Skeletal muscle tissue (tissue), 3 donors: ENCODE measurements at regions not wholly inside any gene's neighbourhood (a gene's known extent, or its start where the extent isn't known, plus 50 kb on each side); places are given as distances from the start of the nearest gene placed in this dataset.

Experiments used
- H3K27ac ChIP-seq: one replicate; pipeline ENCODE4 v1.7.0; 2013; ENCODE audit warnings: mild to moderate bottlenecking, low read depth, low read length, inconsistent platforms
- H3K27me3 ChIP-seq, 3 donors: one replicate each; pipeline ENCODE4 v1.7.0; 2013; ENCODE audit warnings: low read length in 3 of 3; ENCODE audit not compliant: control insufficient read depth in 3 of 3, insufficient read depth in 3 of 3
- H3K36me3 ChIP-seq, 3 donors: one replicate each; pipeline ENCODE4 v1.7.0; 2013; ENCODE audit warnings: low read length in 3 of 3; ENCODE audit not compliant: control insufficient read depth in 3 of 3, insufficient read depth in 3 of 3
- H3K4me1 ChIP-seq, 3 donors: one replicate each; pipeline ENCODE4 v1.7.0; 2013; ENCODE audit warnings: low read length in 3 of 3, mild to moderate bottlenecking in 3 of 3; ENCODE audit not compliant: control insufficient read depth in 3 of 3, insufficient read depth in 3 of 3
- H3K4me3 ChIP-seq, 3 donors: one replicate each; pipeline ENCODE4 v1.7.0; 2013; ENCODE audit warnings: low read length in 3 of 3
- H3K9ac ChIP-seq, 3 donors: one replicate each; pipeline ENCODE4 v1.7.0; 2013; ENCODE audit warnings: low read length in 3 of 3, mild to moderate bottlenecking in 3 of 3, moderate library complexity in 2 of 3, low read depth in 1 of 3
- H3K9me3 ChIP-seq, 3 donors: one replicate each; pipeline ENCODE4 v1.7.0; 2013; ENCODE audit warnings: low read length in 3 of 3; ENCODE audit not compliant: control insufficient read depth in 3 of 3
- donor health status: Osteomylitis.

GRCh38 chr18:45503990-45504389 lies 111.3 kb upstream of the SLC14A2 start:
- Histone ChIP-seq H3K9me3 (no peaks in the 10 kb centered on the region), H3K4me3 (no peak overlapping the region), H3K4me1 (peaks cover 2 to 6% (median 5%) of the 10 kb centered on the region in 3 donors), H3K27ac (peak overlapping the region; percentile 13), H3K9ac (no peak overlapping the region), H3K27me3 (peaks cover 0 to 3% (median 2%) of the 10 kb centered on the region in 3 donors), H3K36me3 (no peaks in the 10 kb centered on the region)

GRCh38 chr18:45505497-45506206 lies 109.6 kb upstream of the SLC14A2 start:
- H3K27ac ChIP-seq, result no peak overlapping the region
- peaks cover 0 to 3% (median 2%) of the 10 kb centered on the region in 3 donors for H3K27me3 ChIP-seq
- H3K9me3 ChIP-seq, result no peaks in the 10 kb centered on the region
- no peak overlapping the region for H3K9ac ChIP-seq
- H3K36me3 ChIP-seq, result no peaks in the 10 kb centered on the region
- H3K4me1 ChIP-seq, result peaks cover 5 to 6% (median 5%) of the 10 kb centered on the region in 3 donors
- no peak overlapping the region for H3K4me3 ChIP-seq

GRCh38 chr18:45506951-45507350 lies 108.3 kb upstream of the SLC14A2 start:
- no peaks in the 10 kb centered on the region for H3K36me3 ChIP-seq
- H3K9ac ChIP-seq, result no peak overlapping the region

GRCh38 chr18:45509535-45509934 lies 105.7 kb upstream of the SLC14A2 start:
- H3K27ac ChIP-seq, result no peak overlapping the region
- H3K27me3 ChIP-seq, result peaks cover 0 to 3% (median 2%) of the 10 kb centered on the region in 3 donors
- no peak overlapping the region for H3K4me3 ChIP-seq
- H3K36me3 ChIP-seq, result no peaks in the 10 kb centered on the region
- H3K4me1 ChIP-seq, result peaks cover 0 to 6% (median 4%) of the 10 kb centered on the region in 3 donors
- no peaks in the 10 kb centered on the region for H3K9me3 ChIP-seq
- H3K9ac ChIP-seq, result no peak overlapping the region

More at GRCh38 chr18:45506951-45507350, 108.3 kb upstream of the SLC14A2 start:
- peaks cover 5 to 6% (median 6%) of the 10 kb centered on the region in 3 donors for H3K4me1 ChIP-seq
- no peaks in the 10 kb centered on the region for H3K9me3 ChIP-seq
- peaks cover 0 to 3% (median 2%) of the 10 kb centered on the region in 3 donors for H3K27me3 ChIP-seq
- H3K27ac ChIP-seq, result no peak overlapping the region
- no peak overlapping the region for H3K4me3 ChIP-seq

DNA sequence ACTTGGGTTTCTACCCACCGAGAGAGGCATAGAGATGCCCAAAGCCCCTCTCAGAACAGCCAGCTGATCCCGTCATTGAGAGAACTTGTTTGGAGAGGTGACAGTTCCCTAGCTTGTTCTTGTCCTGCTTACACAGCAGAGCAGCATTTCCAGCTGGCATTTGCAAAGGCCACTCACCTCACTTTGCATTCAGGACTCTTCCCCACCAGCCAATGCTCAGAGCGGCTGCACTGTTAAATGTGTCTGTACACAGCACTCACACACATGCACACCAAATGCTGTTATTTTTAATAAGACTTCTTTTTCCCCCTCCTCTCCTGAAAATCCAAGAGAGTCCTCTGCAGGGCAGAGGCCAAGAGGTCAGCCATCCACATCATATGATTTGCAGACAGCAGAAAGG lies 104.6 kb upstream of the SLC14A2 start:
- H3K4me3 ChIP-seq, result no peak overlapping the region
- H3K4me1 ChIP-seq, result peaks cover 0 to 6% (median 4%) of the 10 kb centered on the region in 3 donors
- no peak overlapping the region for H3K27ac ChIP-seq
- peaks cover 0 to 3% (median 0%) of the 10 kb centered on the region in 3 donors for H3K27me3 ChIP-seq
- no peaks in the 10 kb centered on the region for H3K9me3 ChIP-seq
- H3K9ac ChIP-seq, result no peak overlapping the region
- H3K36me3 ChIP-seq, result no peaks in the 10 kb centered on the region

DNA sequence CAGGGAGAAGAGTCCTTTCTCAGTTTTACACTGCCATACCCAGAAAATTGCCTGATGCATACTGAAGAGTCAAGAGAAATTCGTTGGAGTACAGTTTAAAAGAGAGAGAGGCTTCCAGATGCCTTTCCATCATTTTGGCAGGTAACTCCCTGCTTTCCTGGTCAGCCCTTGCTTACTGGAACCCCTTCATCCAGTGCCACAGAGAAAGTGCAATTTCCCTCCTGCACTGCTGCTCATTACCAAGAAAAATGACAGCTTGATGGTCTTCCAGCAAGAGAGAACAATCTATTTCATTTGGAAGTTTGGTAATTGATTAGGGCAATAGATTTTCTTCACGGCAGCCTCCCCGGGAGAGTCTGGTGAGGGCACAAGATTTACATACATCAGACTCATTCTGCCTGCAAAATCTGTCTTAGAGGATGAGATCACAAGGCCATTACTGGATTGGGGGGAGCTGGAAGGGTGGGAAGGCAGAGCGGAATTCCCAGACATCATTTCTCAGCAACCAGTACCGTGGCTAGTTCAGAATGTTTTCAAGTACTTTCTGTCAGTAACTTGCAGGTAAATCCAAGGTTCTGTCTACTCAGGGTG lies 102.8 kb upstream of the SLC14A2 start:
- H3K9ac ChIP-seq, result no peak overlapping the region
- peaks cover 0 to 8% (median 6%) of the 10 kb centered on the region in 3 donors for H3K4me1 ChIP-seq
- no peak overlapping the region for H3K27ac ChIP-seq
- H3K27me3 ChIP-seq, result no peaks in the 10 kb centered on the region
- H3K36me3 ChIP-seq, result no peaks in the 10 kb centered on the region
- H3K9me3 ChIP-seq, result no peaks in the 10 kb centered on the region
- no peak overlapping the region for H3K4me3 ChIP-seq

GRCh38 chr18:45517181-45517741 lies 98.0 kb upstream of the SLC14A2 start:
- Histone ChIP-seq H3K27me3 (no peaks in the 10 kb centered on the region), H3K9me3 (no peaks in the 10 kb centered on the region), H3K4me1 (peaks cover 4 to 12% (median 6%) of the 10 kb centered on the region in 3 donors), H3K9ac (no peak overlapping the region), H3K4me3 (no peak overlapping the region), H3K27ac (peak overlapping the region; percentile 64), H3K36me3 (no peaks in the 10 kb centered on the region)

GRCh38 chr18:45518311-45519155 lies 96.7 kb upstream of the SLC14A2 start:
- H3K27ac ChIP-seq, result no peak overlapping the region
- no peaks in the 10 kb centered on the region for H3K36me3 ChIP-seq
- H3K27me3 ChIP-seq, result no peaks in the 10 kb centered on the region

DNA sequence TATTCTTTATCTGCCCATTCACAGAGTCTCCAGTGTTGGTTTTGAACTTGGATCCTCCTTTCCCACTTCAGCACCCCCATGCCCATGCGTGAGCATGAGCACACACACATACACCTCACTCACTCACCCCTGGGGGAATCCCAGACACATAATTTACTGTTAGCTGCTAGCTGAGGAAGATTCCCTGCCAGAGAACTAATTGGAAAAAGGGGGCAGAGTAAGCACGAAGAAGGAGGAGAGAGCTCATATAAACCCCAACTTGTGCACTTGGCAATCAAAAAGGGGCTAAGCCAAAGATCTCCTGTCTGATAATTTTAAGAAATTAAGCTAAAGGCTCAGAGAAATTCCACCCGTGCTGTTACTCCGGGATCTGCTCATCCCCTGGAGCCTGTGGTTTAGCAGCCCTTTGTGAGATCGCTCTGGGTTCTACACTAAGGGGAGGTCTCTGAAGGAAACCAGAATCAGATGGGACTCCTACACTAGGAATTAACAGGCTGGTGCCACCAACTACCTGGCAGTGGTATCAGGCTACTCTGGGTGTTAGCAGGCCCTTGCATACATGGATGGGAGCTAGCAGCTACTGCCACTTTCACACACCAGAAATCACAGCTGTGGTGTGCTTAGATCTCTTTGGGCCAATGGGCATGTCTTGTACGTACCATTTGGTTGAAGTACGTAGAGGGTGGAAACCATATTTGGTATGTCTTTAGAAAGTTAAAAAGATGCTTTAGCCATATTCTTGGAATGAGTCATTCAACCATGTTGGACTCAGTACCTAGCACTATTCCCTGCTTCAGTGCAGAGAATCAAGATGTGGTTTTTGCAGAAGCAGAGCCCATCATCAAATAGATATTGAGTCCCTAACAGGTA lies 95.6 kb upstream of the SLC14A2 start:
- no peak overlapping the region for H3K9ac ChIP-seq
- no peak overlapping the region for H3K27ac ChIP-seq
- H3K4me3 ChIP-seq, result no peak overlapping the region
- no peaks in the 10 kb centered on the region for H3K27me3 ChIP-seq
- peaks cover 4 to 12% (median 6%) of the 10 kb centered on the region in 3 donors for H3K4me1 ChIP-seq
- H3K9me3 ChIP-seq, result no peaks in the 10 kb centered on the region
- H3K36me3 ChIP-seq, result no peaks in the 10 kb centered on the region

More at GRCh38 chr18:45518311-45519155, 96.7 kb upstream of the SLC14A2 start:
- Histone ChIP-seq H3K4me3 (no peak overlapping the region), H3K4me1 (peaks cover 4 to 12% (median 6%) of the 10 kb centered on the region in 3 donors), H3K9me3 (no peaks in the 10 kb centered on the region), H3K9ac (no peak overlapping the region)
